ENCODE measurements at regions not wholly inside any gene's neighbourhood (a gene's known extent, or its start where the extent isn't known, plus 50 kb on each side); places are given as distances from the start of the nearest gene placed in this dataset.
"Not testable (repeated sequence)": the region's sequence is repeated elsewhere in the genome, so short reads cannot be mapped to it uniquely, and the experiment has no call there.

DNA sequence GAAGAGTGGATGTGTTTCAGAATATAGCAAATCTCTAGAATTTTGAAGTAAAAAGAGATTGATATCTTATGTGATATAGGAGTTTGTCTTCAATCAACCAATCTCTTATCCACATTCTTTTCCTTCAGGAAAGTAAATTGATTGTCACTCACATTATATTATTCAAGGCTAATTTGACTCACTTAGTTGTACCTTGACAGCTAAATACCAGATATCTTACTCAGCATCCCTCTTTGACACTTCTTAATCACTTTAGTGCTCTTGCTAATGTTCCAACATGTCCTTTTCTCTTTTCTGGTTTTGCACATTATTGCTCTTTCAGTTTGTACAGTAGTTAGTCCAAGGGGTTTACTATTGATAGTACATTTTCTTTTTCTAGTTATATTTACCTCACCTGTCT lies 286.9 kb upstream of the PTCHD4 start:
- peaks cover 3% of the 10 kb centered on the region for H3K9me3 ChIP-seq (ENCODE audit: severe bottlenecking)
- H3K36me3 ChIP-seq, result no peaks in the 10 kb centered on the region
- no peak for DNase-seq
- H3K4me3 ChIP-seq (ENCODE audit: low read depth, low read length), result no peak overlapping the region
- no peaks in the 10 kb centered on the region for H3K27me3 ChIP-seq (ENCODE audit: insufficient read depth, low read depth, severe bottlenecking)
- no peak overlapping the region for H3K27ac ChIP-seq
- TF ChIP-seq, protein P1, sequence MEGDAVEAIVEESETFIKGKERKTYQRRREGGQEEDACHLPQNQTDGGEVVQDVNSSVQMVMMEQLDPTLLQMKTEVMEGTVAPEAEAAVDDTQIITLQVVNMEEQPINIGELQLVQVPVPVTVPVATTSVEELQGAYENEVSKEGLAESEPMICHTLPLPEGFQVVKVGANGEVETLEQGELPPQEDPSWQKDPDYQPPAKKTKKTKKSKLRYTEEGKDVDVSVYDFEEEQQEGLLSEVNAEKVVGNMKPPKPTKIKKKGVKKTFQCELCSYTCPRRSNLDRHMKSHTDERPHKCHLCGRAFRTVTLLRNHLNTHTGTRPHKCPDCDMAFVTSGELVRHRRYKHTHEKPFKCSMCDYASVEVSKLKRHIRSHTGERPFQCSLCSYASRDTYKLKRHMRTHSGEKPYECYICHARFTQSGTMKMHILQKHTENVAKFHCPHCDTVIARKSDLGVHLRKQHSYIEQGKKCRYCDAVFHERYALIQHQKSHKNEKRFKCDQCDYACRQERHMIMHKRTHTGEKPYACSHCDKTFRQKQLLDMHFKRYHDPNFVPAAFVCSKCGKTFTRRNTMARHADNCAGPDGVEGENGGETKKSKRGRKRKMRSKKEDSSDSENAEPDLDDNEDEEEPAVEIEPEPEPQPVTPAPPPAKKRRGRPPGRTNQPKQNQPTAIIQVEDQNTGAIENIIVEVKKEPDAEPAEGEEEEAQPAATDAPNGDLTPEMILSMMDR (IDR thresholded peaks at IDR 0.05; ENCODE audit: low read depth, low read length), result no peak

DNA sequence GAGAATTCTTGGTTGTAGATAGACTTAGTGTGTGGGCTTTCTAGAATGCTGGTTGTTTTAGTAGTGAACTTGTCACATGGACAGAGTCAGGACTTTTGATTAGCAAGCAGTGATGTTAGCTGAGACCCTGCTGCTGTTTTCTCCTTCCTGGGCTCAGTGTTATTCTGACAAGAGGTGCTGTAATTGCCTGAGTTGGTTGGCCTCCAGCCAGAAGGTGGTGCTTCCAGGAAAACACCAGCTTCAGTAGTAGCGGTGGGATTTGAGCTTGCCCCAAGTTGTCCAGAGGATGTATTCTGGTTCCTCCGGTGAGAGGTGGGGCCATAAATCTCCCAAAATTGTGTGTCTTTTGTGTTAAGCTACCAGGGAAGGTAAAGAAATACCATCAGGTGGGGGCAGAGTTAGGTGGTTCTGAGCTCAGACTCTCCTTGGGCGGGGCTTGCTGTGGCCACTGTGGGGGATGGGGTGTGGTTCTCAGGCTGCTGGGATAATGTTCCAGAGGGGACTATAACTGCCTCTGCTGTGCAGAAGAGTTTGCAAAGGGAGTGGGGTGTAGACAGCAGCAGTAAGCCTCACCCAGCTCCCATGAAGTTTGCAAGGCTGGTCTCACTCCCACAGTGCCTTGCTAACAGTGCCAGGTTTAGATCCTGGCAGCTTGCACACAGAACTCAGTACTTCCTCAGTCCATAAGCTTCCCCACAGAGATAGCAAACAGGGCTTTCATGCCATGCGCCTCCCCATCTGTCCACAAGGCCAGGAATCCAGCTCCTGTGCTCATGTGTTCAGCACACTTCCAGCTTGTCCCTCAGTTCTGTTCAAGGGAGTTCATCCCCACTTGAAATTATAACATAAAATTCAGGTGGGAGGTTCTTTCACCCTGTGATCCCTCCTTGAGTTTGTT lies 278.4 kb upstream of the PTCHD4 start:
- peaks cover under 1% of the 10 kb centered on the region for H3K9me3 ChIP-seq (ENCODE audit: severe bottlenecking)
- no peaks in the 10 kb centered on the region for H3K27me3 ChIP-seq (ENCODE audit: insufficient read depth, low read depth, severe bottlenecking)
- DNase-seq, result no peak
- H3K36me3 ChIP-seq, result no peaks in the 10 kb centered on the region
- TF ChIP-seq, protein P1 (IDR thresholded peaks at IDR 0.05; ENCODE audit: low read depth, low read length), result no peak
- H3K27ac ChIP-seq, result no peak overlapping the region
- H3K4me3 ChIP-seq (ENCODE audit: low read depth, low read length), result no peak overlapping the region

DNA sequence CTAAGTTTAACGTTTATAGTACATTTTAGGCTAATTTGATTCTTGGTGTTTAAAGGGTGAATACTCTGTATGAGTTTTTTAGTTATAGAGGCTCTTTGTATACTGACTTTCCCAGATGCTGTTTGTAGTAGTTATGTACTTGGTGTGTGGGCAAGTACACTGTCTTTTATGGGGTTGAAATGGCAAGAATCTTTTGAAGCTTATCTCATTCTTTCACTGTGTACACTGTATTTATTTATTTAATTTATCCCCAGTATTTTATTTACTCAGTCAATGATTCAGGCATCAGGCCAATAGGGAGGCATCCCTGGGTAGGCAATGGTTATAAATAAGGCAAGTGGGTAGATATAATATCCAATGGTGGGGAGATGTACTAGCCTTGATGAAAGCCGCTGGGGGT lies 277.0 kb upstream of the PTCHD4 start:
- Histone ChIP-seq H3K27ac (no peak overlapping the region), H3K27me3 (ENCODE audit: insufficient read depth, low read depth, severe bottlenecking) (no peaks in the 10 kb centered on the region), H3K36me3 (no peaks in the 10 kb centered on the region), H3K9me3 (ENCODE audit: severe bottlenecking) (no peaks in the 10 kb centered on the region), H3K4me3 (ENCODE audit: low read depth, low read length) (no peak overlapping the region)
- TF ChIP-seq, protein P1 (IDR thresholded peaks at IDR 0.05; ENCODE audit: low read depth, low read length), result no peak
- no peak for DNase-seq

DNA sequence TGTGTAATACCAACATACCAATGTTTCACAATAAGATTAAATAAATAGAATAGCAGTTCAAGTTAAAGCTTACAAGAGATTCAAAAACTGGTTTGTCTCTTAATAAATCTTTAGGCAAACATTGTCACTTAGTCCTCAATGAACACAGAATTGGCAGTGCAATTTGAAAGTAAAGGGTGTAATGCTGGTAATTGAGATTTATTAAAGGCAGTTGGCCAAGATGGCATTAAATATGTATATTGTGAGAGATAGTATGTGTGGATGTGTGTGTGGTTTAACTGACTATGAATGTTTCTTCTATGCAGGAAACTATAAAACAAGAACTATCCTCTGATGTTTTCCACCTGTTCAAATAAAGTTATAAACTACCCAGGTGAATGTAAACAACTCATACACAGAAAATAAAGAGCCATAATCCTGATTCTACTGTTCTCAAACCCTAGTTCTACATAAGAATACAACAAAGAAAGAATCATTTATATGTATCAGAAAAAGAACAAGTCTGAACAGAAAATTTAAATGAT lies 267.9 kb upstream of the PTCHD4 start:
- TF ChIP-seq, protein P1 (IDR thresholded peaks at IDR 0.05; ENCODE audit: low read depth, low read length), result no peak
- Histone ChIP-seq H3K36me3 (no peaks in the 10 kb centered on the region), H3K27me3 (ENCODE audit: insufficient read depth, low read depth, severe bottlenecking) (no peaks in the 10 kb centered on the region), H3K4me3 (ENCODE audit: low read depth, low read length) (no peak overlapping the region), H3K27ac (no peak overlapping the region; the same call in 1 of the 2 replicates), H3K9me3 (ENCODE audit: severe bottlenecking) (peaks cover 8% of the 10 kb centered on the region)
- DNase-seq, result no peak

DNA sequence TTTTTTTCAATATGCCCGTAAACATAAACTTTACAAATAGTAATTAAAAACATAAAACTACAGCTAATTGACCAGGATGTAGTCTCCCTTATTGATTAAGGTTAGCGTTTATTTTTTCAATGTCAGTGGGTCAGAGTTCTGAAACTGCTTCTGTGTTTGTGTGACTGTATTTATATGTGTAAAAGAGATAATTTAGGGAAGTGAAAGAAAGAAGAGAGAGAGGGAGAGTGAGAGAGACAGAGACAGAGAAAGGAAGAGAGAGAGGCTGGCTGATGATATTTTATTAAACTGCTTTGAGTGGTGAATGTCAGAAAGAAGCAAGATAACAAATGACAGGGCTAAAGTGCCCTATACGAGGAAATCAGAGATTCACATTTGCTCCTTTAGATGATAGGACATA lies 266.1 kb upstream of the PTCHD4 start:
- Histone ChIP-seq H3K9me3 (ENCODE audit: severe bottlenecking) (peaks cover 8% of the 10 kb centered on the region), H3K27me3 (ENCODE audit: insufficient read depth, low read depth, severe bottlenecking) (no peaks in the 10 kb centered on the region), H3K4me3 (ENCODE audit: low read depth, low read length) (no peak overlapping the region), H3K27ac (no peak overlapping the region), H3K36me3 (no peaks in the 10 kb centered on the region)
- TF ChIP-seq, protein P1 (IDR thresholded peaks at IDR 0.05; ENCODE audit: low read depth, low read length), result no peak
- DNase-seq, result no peak

DNA sequence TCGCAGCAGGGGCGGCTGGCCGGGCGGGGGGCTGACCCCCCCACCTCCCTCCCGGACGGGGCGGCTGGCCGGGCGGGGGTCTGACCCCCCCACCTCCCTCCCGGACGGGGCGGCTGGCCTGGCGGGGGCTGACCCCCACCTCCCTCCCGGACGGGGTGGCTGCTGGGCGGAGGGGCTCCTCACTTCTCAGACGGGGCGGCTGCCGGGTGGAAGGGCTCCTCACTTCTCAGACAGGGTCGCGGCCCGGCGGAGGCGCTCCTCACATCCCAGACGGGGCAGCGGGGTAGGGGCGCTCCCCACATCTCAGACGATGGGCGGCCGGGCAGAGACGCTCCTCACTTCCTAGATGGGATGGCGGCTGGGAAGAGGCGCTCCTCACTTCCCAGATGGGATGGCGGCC lies 260.2 kb upstream of the PTCHD4 start:
- not testable (repeated sequence) for H3K36me3 ChIP-seq; H3K9me3 ChIP-seq (ENCODE audit: severe bottlenecking); H3K27ac ChIP-seq; H3K4me3 ChIP-seq (ENCODE audit: low read depth, low read length); DNase-seq; H3K27me3 ChIP-seq (ENCODE audit: insufficient read depth, low read depth, severe bottlenecking)

Measured in WERI-Rb-1 (cell line).